HG02623 (cell line): ENCODE measurements at regions not wholly inside any gene's neighbourhood (a gene's known extent, or its start where the extent isn't known, plus 50 kb on each side); places are given as distances from the start of the nearest gene placed in this dataset.
"Not testable (repeated sequence)": the region's sequence is repeated elsewhere in the genome, so short reads cannot be mapped to it uniquely, and the experiment has no call there.

Experiments used
- ATAC-seq: cut with Tn5 transposase; IDR thresholded peaks from one replicate; pipeline ENCODE4 v1.9.1; 2021; ENCODE audit warnings: moderate library complexity; ENCODE audit not compliant: unreplicated experiment

GRCh38 chr1:38787041-38787440 is 72.5 kb downstream of the RRAGC start:
- ATAC-seq = no peak

GRCh38 chr1:38786040-38786436 is 73.5 kb downstream of the RRAGC start:
- ATAC-seq = no peak

GRCh38 chr1:38785285-38786039 is 74.1 kb downstream of the RRAGC start:
- no peak for ATAC-seq

GRCh38 chr1:38784452-38785284 is 74.9 kb downstream of the RRAGC start:
- ATAC-seq = no peak

GRCh38 chr1:38783640-38784229 is 75.8 kb downstream of the RRAGC start:
- no peak for ATAC-seq

GRCh38 chr1:38781872-38782617 is 77.5 kb downstream of the RRAGC start:
- ATAC-seq = no peak

GRCh38 chr1:38780133-38780532 is 79.4 kb downstream of the RRAGC start:
- no peak for ATAC-seq

GRCh38 chr1:38779491-38779890 is 80.1 kb downstream of the RRAGC start:
- ATAC-seq = no peak

- no peak for ATAC-seq
Measured at GRCh38 chr1:38778521-38778920, 81.1 kb downstream of the RRAGC start.

- no peak for ATAC-seq
Measured at GRCh38 chr1:38778051-38778450, 81.5 kb downstream of the RRAGC start.

- ATAC-seq = no peak
Measured at GRCh38 chr1:38777464-38777957, 82.1 kb downstream of the RRAGC start.

- no peak for ATAC-seq
Measured at GRCh38 chr1:38776466-38777065, 83.0 kb downstream of the RRAGC start.

GRCh38 chr1:38775175-38775845 is 84.3 kb downstream of the RRAGC start:
- ATAC-seq = no peak

GRCh38 chr1:38773483-38773882 is 86.1 kb downstream of the RRAGC start:
- ATAC-seq = no peak

GRCh38 chr1:38772953-38773352 is 86.6 kb downstream of the RRAGC start:
- no peak for ATAC-seq

GRCh38 chr1:38772026-38772425 is 87.5 kb downstream of the RRAGC start:
- ATAC-seq = no peak

- ATAC-seq = not testable (repeated sequence)
Measured at GRCh38 chr1:38770516-38771173, 88.9 kb downstream of the RRAGC start.

GRCh38 chr1:38766125-38766524 is 93.4 kb downstream of the RRAGC start:
- ATAC-seq = no peak

- no peak for ATAC-seq
Measured at GRCh38 chr1:38763121-38763520, 96.5 kb downstream of the RRAGC start.
